H54 (cell line): ENCODE measurements at regions not wholly inside any gene's neighbourhood (a gene's known extent, or its start where the extent isn't known, plus 50 kb on each side); places are given as distances from the start of the nearest gene placed in this dataset.

ENCODE experiments used
- DNase-seq: peaks from one replicate; pipeline ENCODE4 v3.0.0; 2011; ENCODE audit warnings: low spot score, mixed read lengths; ENCODE audit not compliant: insufficient read length
- FAIRE-seq: peaks from 3 replicates; lab custom pipeline; 2011; peaks lifted over from hg19 to GRCh38; lab: Jason Lieb, UNC
- POLR2A ChIP-seq: IDR thresholded peaks from 2 replicates; pipeline ENCODE4 v1.6.1; 2011; ENCODE audit warnings: low read depth, mild to moderate bottlenecking, low read length

GRCh38 chr5:125115195-125115525 is 368.7 kb upstream of the ZNF608 start:
- FAIRE-seq (no peak), DNase-seq (no peak)
- TF ChIP-seq POLR2A, result no peak

- no peak for FAIRE-seq
- no peak for TF ChIP-seq POLR2A
- DNase-seq, result no peak
Measured at GRCh38 chr5:125117566-125117965, 371.1 kb upstream of the ZNF608 start.

- DNase-seq (no peak), FAIRE-seq (no peak)
- no peak for TF ChIP-seq POLR2A
Measured at GRCh38 chr5:125120012-125120411, 373.6 kb upstream of the ZNF608 start.

GRCh38 chr5:125125031-125125823 is 378.8 kb upstream of the ZNF608 start:
- DNase-seq (no peak), FAIRE-seq (peak; percentile 11)
- no peak for TF ChIP-seq POLR2A

GRCh38 chr5:125126050-125126449 is 379.6 kb upstream of the ZNF608 start:
- FAIRE-seq (no peak), DNase-seq (no peak)
- TF ChIP-seq POLR2A, result no peak

GRCh38 chr5:125129151-125129806 is 382.8 kb upstream of the ZNF608 start:
- TF ChIP-seq POLR2A, result no peak
- FAIRE-seq, result peak; percentile 30
- DNase-seq, result no peak

GRCh38 chr5:125130591-125130990 is 384.2 kb upstream of the ZNF608 start:
- FAIRE-seq, result no peak
- TF ChIP-seq POLR2A, result no peak
- no peak for DNase-seq

- DNase-seq (no peak), FAIRE-seq (peak; percentile 53)
Measured at GRCh38 chr5:125134216-125135081, 388.0 kb upstream of the ZNF608 start.

GRCh38 chr5:125137535-125137934 is 391.1 kb upstream of the ZNF608 start:
- FAIRE-seq, result no peak
- no peak for DNase-seq
- no peak for TF ChIP-seq POLR2A

More at GRCh38 chr5:125134216-125135081, 388.0 kb upstream of the ZNF608 start:
- no peak for TF ChIP-seq POLR2A

- FAIRE-seq (no peak), DNase-seq (no peak)
- no peak for TF ChIP-seq POLR2A
Measured at GRCh38 chr5:125138266-125138665, 391.8 kb upstream of the ZNF608 start.

GRCh38 chr5:125139590-125139989 is 393.2 kb upstream of the ZNF608 start:
- DNase-seq, result no peak
- no peak for TF ChIP-seq POLR2A
- no peak for FAIRE-seq

- no peak for TF ChIP-seq POLR2A
- no peak for DNase-seq
- FAIRE-seq, result no peak
Measured at GRCh38 chr5:125140220-125140619, 393.8 kb upstream of the ZNF608 start.

- no peak for TF ChIP-seq POLR2A
Measured at GRCh38 chr5:125140855-125141254, 394.4 kb upstream of the ZNF608 start.

GRCh38 chr5:125142458-125142857 is 396.0 kb upstream of the ZNF608 start:
- no peak for TF ChIP-seq POLR2A
- FAIRE-seq (no peak), DNase-seq (no peak)

More at GRCh38 chr5:125140855-125141254, 394.4 kb upstream of the ZNF608 start:
- DNase-seq (no peak), FAIRE-seq (no peak)
